ENCODE measurements at regions not wholly inside any gene's neighbourhood (a gene's known extent, or its start where the extent isn't known, plus 50 kb on each side); places are given as distances from the start of the nearest gene placed in this dataset.

- no peak for DNase-seq
- Histone ChIP-seq H3K79me2 (ENCODE audit: insufficient read depth) (no peaks in the 10 kb centered on the region), H3K4me2 (ENCODE audit: unreplicated experiment) (no peak overlapping the region), H3K4me1 (ENCODE audit: insufficient read depth) (no peaks in the 10 kb centered on the region), H3K9me2 (ENCODE audit: insufficient read depth) (no peaks in the 10 kb centered on the region), H3K27me3 (replicated peaks; ENCODE audit: insufficient read depth) (no peaks in the 10 kb centered on the region), H3K9me3 (ENCODE audit: low read depth) (no peaks in the 10 kb centered on the region), H3F3A (ENCODE audit: insufficient read depth) (no peaks in the 10 kb centered on the region), H3K27ac (no peak overlapping the region), H2AFZ (no peak overlapping the region), H3K36me3 (ENCODE audit: low read depth) (no peaks in the 10 kb centered on the region), H3K4me3 (no peak overlapping the region), H4K20me1 (ENCODE audit: insufficient read depth) (no peaks in the 10 kb centered on the region), H3K9ac (no peak overlapping the region)
- in situ Hi-C loops (cut with MboI), result no loop called here
- TF ChIP-seq EZH2phosphoT487 (IDR thresholded peaks at IDR 0.05; ENCODE audit: insufficient read depth, low read depth) (no peak), EZH2 (IDR thresholded peaks at IDR 0.05; ENCODE audit: insufficient read depth, poor library complexity, severe bottlenecking) (no peak)
- WGBS, 2 experiments (ENCODE audit: low coverage in 1 of 2, low lambda C conversion rate in 2 of 2, missing lambda C conversion rate in 2 of 2), result 15 to 22% methylated on average over 3 of the region's 3 CpGs
These were observed 530.1 kb upstream of the NOX3 start for GRCh38 chr6:155985660-155986138.

GRCh38 chr6:155980768-155981079 is 525.1 kb upstream of the NOX3 start:
- Histone ChIP-seq H3K4me2 (ENCODE audit: unreplicated experiment) (no peak overlapping the region), H4K20me1 (ENCODE audit: insufficient read depth) (no peaks in the 10 kb centered on the region), H3K9me3 (ENCODE audit: low read depth) (no peaks in the 10 kb centered on the region), H3K79me2 (ENCODE audit: insufficient read depth) (no peaks in the 10 kb centered on the region), H3K36me3 (ENCODE audit: low read depth) (no peaks in the 10 kb centered on the region), H2AFZ (no peak overlapping the region), H3K9me2 (ENCODE audit: insufficient read depth) (no peaks in the 10 kb centered on the region), H3K27me3 (replicated peaks; ENCODE audit: insufficient read depth) (no peaks in the 10 kb centered on the region), H3K9ac (no peak overlapping the region), H3F3A (ENCODE audit: insufficient read depth) (no peaks in the 10 kb centered on the region), H3K27ac (no peak overlapping the region), H3K4me1 (ENCODE audit: insufficient read depth) (no peaks in the 10 kb centered on the region), H3K4me3 (no peak overlapping the region)
- in situ Hi-C loops (cut with MboI), result no loop called here
- TF ChIP-seq EZH2phosphoT487 (IDR thresholded peaks at IDR 0.05; ENCODE audit: insufficient read depth, low read depth) (no peak), EZH2 (IDR thresholded peaks at IDR 0.05; ENCODE audit: insufficient read depth, poor library complexity, severe bottlenecking) (no peak)
- DNase-seq, result no peak

- Histone ChIP-seq H3K36me3 (ENCODE audit: low read depth) (no peaks in the 10 kb centered on the region), H3K9me2 (ENCODE audit: insufficient read depth) (no peaks in the 10 kb centered on the region), H3K27ac (no peak overlapping the region), H3K79me2 (ENCODE audit: insufficient read depth) (no peaks in the 10 kb centered on the region), H2AFZ (no peak overlapping the region), H3K9ac (no peak overlapping the region), H3K4me1 (ENCODE audit: insufficient read depth) (no peaks in the 10 kb centered on the region), H3F3A (ENCODE audit: insufficient read depth) (no peaks in the 10 kb centered on the region), H3K27me3 (replicated peaks; ENCODE audit: insufficient read depth) (no peaks in the 10 kb centered on the region), H3K4me3 (no peak overlapping the region), H3K4me2 (ENCODE audit: unreplicated experiment) (no peak overlapping the region), H3K9me3 (ENCODE audit: low read depth) (no peaks in the 10 kb centered on the region), H4K20me1 (ENCODE audit: insufficient read depth) (no peaks in the 10 kb centered on the region)
- in situ Hi-C loops (cut with MboI), result no loop called here
- no peak for DNase-seq
- WGBS, 2 experiments (ENCODE audit: low coverage in 1 of 2, low lambda C conversion rate in 2 of 2, missing lambda C conversion rate in 2 of 2), result 9 to 12% methylated on average over 5 of the region's 5 CpGs
- no peak for TF ChIP-seq EZH2phosphoT487 (IDR thresholded peaks at IDR 0.05; ENCODE audit: insufficient read depth, low read depth)
These were observed 524.6 kb upstream of the NOX3 start for GRCh38 chr6:155980014-155980767.

GRCh38 chr6:155975506-155975905 is 519.9 kb upstream of the NOX3 start:
- WGBS, 2 experiments (ENCODE audit: low coverage in 1 of 2, low lambda C conversion rate in 2 of 2, missing lambda C conversion rate in 2 of 2), result 58 to 63% methylated on average over 8 of the region's 8 CpGs
- Histone ChIP-seq H3K4me3 (no peak overlapping the region), H3K9me2 (ENCODE audit: insufficient read depth) (no peaks in the 10 kb centered on the region), H3K4me1 (ENCODE audit: insufficient read depth) (no peaks in the 10 kb centered on the region), H2AFZ (no peak overlapping the region), H3F3A (ENCODE audit: insufficient read depth) (no peaks in the 10 kb centered on the region), H3K27ac (no peak overlapping the region), H3K79me2 (ENCODE audit: insufficient read depth) (no peaks in the 10 kb centered on the region), H4K20me1 (ENCODE audit: insufficient read depth) (no peaks in the 10 kb centered on the region), H3K36me3 (ENCODE audit: low read depth) (no peaks in the 10 kb centered on the region), H3K27me3 (replicated peaks; ENCODE audit: insufficient read depth) (no peaks in the 10 kb centered on the region), H3K9me3 (ENCODE audit: low read depth) (no peaks in the 10 kb centered on the region), H3K4me2 (ENCODE audit: unreplicated experiment) (no peak overlapping the region), H3K9ac (no peak overlapping the region)
- in situ Hi-C loops (cut with MboI), result no loop called here
- DNase-seq, result no peak
- TF ChIP-seq EZH2phosphoT487 (IDR thresholded peaks at IDR 0.05; ENCODE audit: insufficient read depth, low read depth), result no peak
- no peak for TF ChIP-seq EZH2 (IDR thresholded peaks at IDR 0.05; ENCODE audit: insufficient read depth, poor library complexity, severe bottlenecking)

Measured in GM23248 (cell line).